Epithelial cell of proximal tubule (primary cell): ENCODE measurements at regions not wholly inside any gene's neighbourhood (a gene's known extent, or its start where the extent isn't known, plus 50 kb on each side); places are given as distances from the start of the nearest gene placed in this dataset.
A peak's percentile ranks its signal among the peaks of the same experiment; 100 is the strongest.

Experiments used
- DNase-seq: peaks from one replicate; pipeline ENCODE4 v3.0.0-alpha.2; 2011; ENCODE audit warnings: low read depth
- H3K4me3 ChIP-seq: 2 replicates; pipeline ENCODE4 v1.5.1; 2011; ENCODE audit warnings: low read depth, mild to moderate bottlenecking, low read length
- CTCF ChIP-seq: conservative IDR thresholded peaks from 2 replicates; pipeline ENCODE4 v1.5.1; 2012; ENCODE audit warnings: low read depth, mild to moderate bottlenecking, low read length

GRCh38 chr2:137870682-137871081, 93.6 kb upstream of the HNMT start:
- no peak for DNase-seq
- H3K4me3 ChIP-seq: no peak overlapping the region
- no peak for TF ChIP-seq CTCF

GRCh38 chr2:137872577-137872976, 91.7 kb upstream of the HNMT start:
- no peak overlapping the region for H3K4me3 ChIP-seq
- no peak for DNase-seq
- no peak for TF ChIP-seq CTCF

GRCh38 chr2:137873536-137874244, 90.6 kb upstream of the HNMT start:
- TF ChIP-seq CTCF: no peak
- H3K4me3 ChIP-seq: no peak overlapping the region
- no peak for DNase-seq

- H3K4me3 ChIP-seq: no peak overlapping the region
- TF ChIP-seq CTCF: no peak
- DNase-seq: no peak
Measured at GRCh38 chr2:137879121-137879520, 85.2 kb upstream of the HNMT start.

- no peak for TF ChIP-seq CTCF
- no peak for DNase-seq
- H3K4me3 ChIP-seq: no peak overlapping the region
Measured at GRCh38 chr2:137881711-137882110, 82.6 kb upstream of the HNMT start.

- no peak overlapping the region for H3K4me3 ChIP-seq
- peak; percentile 56 for TF ChIP-seq CTCF
- peak; percentile 10 for DNase-seq
Measured at GRCh38 chr2:137886083-137886831, 78.0 kb upstream of the HNMT start.

GRCh38 chr2:137888845-137889244, 75.4 kb upstream of the HNMT start:
- no peak overlapping the region for H3K4me3 ChIP-seq
- DNase-seq: no peak
- TF ChIP-seq CTCF: peak; percentile 75
